ENCODE measurements at regions not wholly inside any gene's neighbourhood (a gene's known extent, or its start where the extent isn't known, plus 50 kb on each side); places are given as distances from the start of the nearest gene placed in this dataset.

DNA sequence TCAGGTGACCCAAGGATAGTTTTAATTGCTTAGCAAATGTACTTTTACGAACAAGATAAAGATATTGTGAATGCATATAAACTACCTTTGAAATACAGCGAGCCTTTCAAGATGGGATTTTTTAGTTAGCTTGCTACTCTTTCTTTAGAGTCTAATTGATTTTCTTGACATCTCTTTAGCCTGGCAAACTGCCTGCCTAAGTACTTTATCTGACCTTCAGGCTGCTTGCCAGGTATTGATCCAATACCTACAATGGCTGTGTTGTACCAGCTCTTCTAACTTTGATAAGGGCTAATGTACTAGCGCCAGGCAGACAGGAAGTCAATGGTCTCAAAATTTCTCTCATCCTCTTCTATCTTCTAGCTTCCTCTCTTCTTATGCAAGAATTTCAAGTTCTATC lies 414.4 kb upstream of the ACVR2A start:
- intact Hi-C loops (cut with DNase I) = no loop called here
- DNase-seq = no peak
- WGBS, 3 donors = 80 to 91% (median 88%) methylated on average over 3 of the region's 3 CpGs
- TF ChIP-seq POLR2A (IDR thresholded peaks at IDR 0.05) (no peak), EP300 (IDR thresholded peaks at IDR 0.05) (no peak)
- TF ChIP-seq, protein P1, sequence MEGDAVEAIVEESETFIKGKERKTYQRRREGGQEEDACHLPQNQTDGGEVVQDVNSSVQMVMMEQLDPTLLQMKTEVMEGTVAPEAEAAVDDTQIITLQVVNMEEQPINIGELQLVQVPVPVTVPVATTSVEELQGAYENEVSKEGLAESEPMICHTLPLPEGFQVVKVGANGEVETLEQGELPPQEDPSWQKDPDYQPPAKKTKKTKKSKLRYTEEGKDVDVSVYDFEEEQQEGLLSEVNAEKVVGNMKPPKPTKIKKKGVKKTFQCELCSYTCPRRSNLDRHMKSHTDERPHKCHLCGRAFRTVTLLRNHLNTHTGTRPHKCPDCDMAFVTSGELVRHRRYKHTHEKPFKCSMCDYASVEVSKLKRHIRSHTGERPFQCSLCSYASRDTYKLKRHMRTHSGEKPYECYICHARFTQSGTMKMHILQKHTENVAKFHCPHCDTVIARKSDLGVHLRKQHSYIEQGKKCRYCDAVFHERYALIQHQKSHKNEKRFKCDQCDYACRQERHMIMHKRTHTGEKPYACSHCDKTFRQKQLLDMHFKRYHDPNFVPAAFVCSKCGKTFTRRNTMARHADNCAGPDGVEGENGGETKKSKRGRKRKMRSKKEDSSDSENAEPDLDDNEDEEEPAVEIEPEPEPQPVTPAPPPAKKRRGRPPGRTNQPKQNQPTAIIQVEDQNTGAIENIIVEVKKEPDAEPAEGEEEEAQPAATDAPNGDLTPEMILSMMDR (IDR thresholded peaks at IDR 0.05) = no peak
- H3K4me1 ChIP-seq (ENCODE audit: insufficient read depth) = no peaks in the 10 kb centered on the region
- H3K4me3 ChIP-seq = no peak overlapping the region
- H3K27ac ChIP-seq = no peak overlapping the region
- H3K36me3 ChIP-seq = no peaks in the 10 kb centered on the region
- no peaks in the 10 kb centered on the region for H3K9me3 ChIP-seq
- no peaks in the 10 kb centered on the region for H3K27me3 ChIP-seq

DNA sequence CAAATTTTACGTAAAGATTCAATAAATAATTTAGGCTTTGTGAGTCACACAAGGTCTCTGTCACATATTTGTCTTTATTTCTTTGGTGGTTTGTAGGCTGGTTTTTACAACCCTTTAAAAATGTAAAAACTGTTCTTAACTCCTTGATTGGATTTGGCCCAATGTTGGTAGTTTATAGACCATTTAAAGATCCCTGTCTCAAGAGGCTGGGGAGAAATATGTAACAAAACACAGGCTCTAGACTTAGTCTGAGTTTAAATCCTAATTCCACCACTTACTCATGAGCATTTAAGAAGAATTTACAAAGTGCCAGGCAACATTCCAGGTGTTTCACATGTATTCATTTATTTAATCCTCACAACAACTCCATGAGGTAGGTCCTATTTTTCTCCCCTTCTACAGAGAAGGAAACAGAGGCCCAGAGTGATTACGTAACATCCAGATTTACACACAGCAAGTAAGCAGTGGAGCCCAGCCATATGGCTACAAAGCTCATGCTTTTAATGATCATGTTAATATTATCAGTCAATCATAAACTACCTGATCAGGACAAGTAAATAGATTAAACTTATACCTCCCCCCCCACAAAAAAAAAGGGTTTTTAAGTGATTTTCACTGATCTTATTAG lies 416.6 kb upstream of the ACVR2A start:
- TF ChIP-seq POLR2A (IDR thresholded peaks at IDR 0.05) (no peak), EP300 (IDR thresholded peaks at IDR 0.05) (no peak)
- TF ChIP-seq, protein P1 (IDR thresholded peaks at IDR 0.05) = no peak
- Histone ChIP-seq H3K4me3 (no peak overlapping the region), H3K27me3 (no peaks in the 10 kb centered on the region), H3K9me3 (no peaks in the 10 kb centered on the region), H3K36me3 (no peaks in the 10 kb centered on the region), H3K27ac (no peak overlapping the region), H3K4me1 (ENCODE audit: insufficient read depth) (no peaks in the 10 kb centered on the region)
- 95 to 97% (median 97%) methylated on average over 2 of the region's 2 CpGs for WGBS, 3 donors
- no peak for DNase-seq
- intact Hi-C loops (cut with DNase I) = no loop called here

DNA sequence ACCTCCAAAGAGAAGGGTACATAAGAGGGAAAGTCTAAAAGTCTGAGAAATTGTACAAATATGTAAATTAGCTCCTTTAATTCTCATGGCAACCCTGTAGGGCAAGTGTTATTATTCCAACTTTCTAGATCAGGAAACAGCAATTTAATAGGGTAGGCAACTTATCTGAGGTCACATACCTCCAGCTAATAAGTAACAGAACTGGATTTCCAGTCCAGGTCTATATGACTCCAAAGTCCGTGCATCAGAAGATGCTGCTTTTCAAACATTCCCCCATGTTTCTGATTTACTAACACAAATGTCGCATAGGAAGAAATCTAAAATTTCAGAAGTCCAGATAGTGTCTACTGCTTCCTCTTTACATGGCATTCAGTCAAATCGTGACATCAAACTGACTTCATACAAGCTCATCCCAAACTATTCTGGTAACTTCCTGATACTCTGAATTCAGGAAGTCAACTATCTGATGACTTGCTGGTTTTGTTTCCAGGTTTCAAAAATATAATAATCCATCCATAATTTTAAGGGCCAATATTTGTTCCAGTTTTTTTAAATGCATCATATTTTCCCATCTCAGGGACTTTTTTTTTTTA lies 419.3 kb upstream of the ACVR2A start:
- intact Hi-C loops (cut with DNase I) = no loop called here
- no peaks in the 10 kb centered on the region for H3K36me3 ChIP-seq
- H3K27ac ChIP-seq = no peak overlapping the region
- H3K4me3 ChIP-seq = no peak overlapping the region
- TF ChIP-seq, protein P1 (IDR thresholded peaks at IDR 0.05) = no peak
- TF ChIP-seq POLR2A (IDR thresholded peaks at IDR 0.05) (no peak), EP300 (IDR thresholded peaks at IDR 0.05) (no peak)
- H3K27me3 ChIP-seq = no peaks in the 10 kb centered on the region
- DNase-seq = no peak
- no peaks in the 10 kb centered on the region for H3K9me3 ChIP-seq
- 88 to 95% (median 90%) methylated on average over 3 of the region's 3 CpGs for WGBS, 3 donors
- H3K4me1 ChIP-seq (ENCODE audit: insufficient read depth) = no peaks in the 10 kb centered on the region

DNA sequence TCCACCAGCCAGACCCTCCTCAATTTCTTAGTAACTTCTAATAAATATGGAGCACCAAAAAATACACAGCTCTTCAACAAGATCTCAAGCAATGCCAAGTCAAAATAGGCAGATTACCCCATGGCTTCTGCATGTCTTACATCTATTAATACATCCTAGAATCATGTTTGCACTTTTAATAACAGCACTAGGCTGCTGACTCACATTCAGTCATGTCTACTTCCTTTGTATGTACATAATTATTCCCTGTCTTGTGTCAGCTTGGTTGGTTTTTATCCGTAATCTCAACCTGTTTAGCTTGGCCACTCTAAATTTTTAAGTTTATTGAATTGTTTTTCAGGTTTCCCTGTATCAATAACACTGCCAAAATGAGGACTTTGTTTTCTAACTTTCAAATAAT lies 420.1 kb upstream of the ACVR2A start:
- intact Hi-C loops (cut with DNase I) = no loop called here
- no peak for TF ChIP-seq POLR2A (IDR thresholded peaks at IDR 0.05)
- TF ChIP-seq, protein P1 (IDR thresholded peaks at IDR 0.05) = no peak
- no peak for TF ChIP-seq EP300 (IDR thresholded peaks at IDR 0.05)
- H3K27me3 ChIP-seq = no peaks in the 10 kb centered on the region
- DNase-seq = no peak
- no peaks in the 10 kb centered on the region for H3K36me3 ChIP-seq
- H3K4me3 ChIP-seq = no peak overlapping the region
- no peak overlapping the region for H3K27ac ChIP-seq
- H3K9me3 ChIP-seq = no peaks in the 10 kb centered on the region
- H3K4me1 ChIP-seq (ENCODE audit: insufficient read depth) = no peaks in the 10 kb centered on the region
- WGBS, 3 donors = 92 to 96% (median 92%) methylated on average over 1 of the region's 1 CpG
